ENCODE measurements at regions not wholly inside any gene's neighbourhood (a gene's known extent, or its start where the extent isn't known, plus 50 kb on each side); places are given as distances from the start of the nearest gene placed in this dataset.

GRCh38 chrX:22616867-22617266 is 344.2 kb downstream of the CBLL2 start:
- Histone ChIP-seq H3K4me1 (ENCODE audit: control insufficient read depth in 1 of 2, insufficient read depth in 2 of 2, low read length in 2 of 2) (no peaks in the 10 kb centered on the region), H3K36me3 (replicated peaks in 1 of 2; ENCODE audit: control insufficient read depth in 1 of 2, insufficient read depth in 2 of 2, low read length in 2 of 2) (no peaks in the 10 kb centered on the region), H4K20me1 (ENCODE audit: insufficient read depth, low read length) (no peaks in the 10 kb centered on the region), H3K4me3 (replicated peaks in 1 of 3; ENCODE audit: low read depth in 2 of 3, low read length in 3 of 3) (no peak overlapping the region), H3K9me3 (replicated peaks in 1 of 2; ENCODE audit: control insufficient read depth in 1 of 2, insufficient read depth in 1 of 2, low read length in 2 of 2) (no peaks in the 10 kb centered on the region), H2AFZ (ENCODE audit: insufficient read depth, low read depth, low read length, poor library complexity, severe bottlenecking) (no peak overlapping the region), H3K4me2 (replicated peaks; ENCODE audit: extremely low read depth, low read length, poor library complexity, severe bottlenecking) (no peak overlapping the region), H3K27me3 (ENCODE audit: control insufficient read depth in 2 of 2, insufficient read depth in 2 of 2, low read length in 2 of 2) (no peaks in the 10 kb centered on the region), H3K79me2 (ENCODE audit: insufficient read depth, low read length) (no peaks in the 10 kb centered on the region), H3K27ac (ENCODE audit: low read depth in 1 of 2, low read length in 2 of 2) (no peak overlapping the region), H3K9ac (ENCODE audit: insufficient read depth, low read length, poor library complexity, severe bottlenecking) (no peak overlapping the region)
- Mint-ChIP-seq H3K9me3 (peaks cover 0 to 13% (median 4%) of the 10 kb centered on the region in 7 donors), H3K4me3 (no peak overlapping the region), H3K36me3 (no peaks in the 10 kb centered on the region), H3K4me1 (no peaks in the 10 kb centered on the region), H3K27me3 (ENCODE audit: low read depth in 3 of 3) (no peaks in the 10 kb centered on the region), H3K27ac (no peak overlapping the region)
- TF ChIP-seq, protein P1, sequence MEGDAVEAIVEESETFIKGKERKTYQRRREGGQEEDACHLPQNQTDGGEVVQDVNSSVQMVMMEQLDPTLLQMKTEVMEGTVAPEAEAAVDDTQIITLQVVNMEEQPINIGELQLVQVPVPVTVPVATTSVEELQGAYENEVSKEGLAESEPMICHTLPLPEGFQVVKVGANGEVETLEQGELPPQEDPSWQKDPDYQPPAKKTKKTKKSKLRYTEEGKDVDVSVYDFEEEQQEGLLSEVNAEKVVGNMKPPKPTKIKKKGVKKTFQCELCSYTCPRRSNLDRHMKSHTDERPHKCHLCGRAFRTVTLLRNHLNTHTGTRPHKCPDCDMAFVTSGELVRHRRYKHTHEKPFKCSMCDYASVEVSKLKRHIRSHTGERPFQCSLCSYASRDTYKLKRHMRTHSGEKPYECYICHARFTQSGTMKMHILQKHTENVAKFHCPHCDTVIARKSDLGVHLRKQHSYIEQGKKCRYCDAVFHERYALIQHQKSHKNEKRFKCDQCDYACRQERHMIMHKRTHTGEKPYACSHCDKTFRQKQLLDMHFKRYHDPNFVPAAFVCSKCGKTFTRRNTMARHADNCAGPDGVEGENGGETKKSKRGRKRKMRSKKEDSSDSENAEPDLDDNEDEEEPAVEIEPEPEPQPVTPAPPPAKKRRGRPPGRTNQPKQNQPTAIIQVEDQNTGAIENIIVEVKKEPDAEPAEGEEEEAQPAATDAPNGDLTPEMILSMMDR (IDR thresholded peaks at IDR 0.05), result no peak
- intact Hi-C loops (cut with micrococcal nuclease), result no loop called here
- no peak for DNase-seq
- no CpG with 5 or more reads among the region's 2 CpGs for WGBS (ENCODE audit: insufficient coverage)

DNA sequence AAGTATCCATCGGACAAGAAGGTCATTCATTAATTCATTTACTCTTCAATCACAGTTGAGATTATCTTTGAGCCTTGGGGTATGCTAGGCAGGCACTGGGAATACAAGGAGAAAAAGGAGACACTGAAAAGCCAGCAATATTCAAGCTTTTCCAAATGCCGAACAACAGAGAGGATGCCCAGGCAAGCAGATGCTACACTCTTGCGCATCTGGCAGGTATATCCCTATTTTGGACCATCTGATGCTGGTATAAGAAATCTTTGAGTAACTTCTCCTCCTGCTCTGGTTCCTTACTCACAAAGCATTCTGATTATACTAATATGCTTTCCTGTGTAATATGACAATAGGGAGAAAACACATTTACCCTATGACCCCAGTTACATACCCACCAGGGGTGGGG is 354.9 kb downstream of the CBLL2 start:
- TF ChIP-seq, protein P1 (IDR thresholded peaks at IDR 0.05), result no peak
- no peaks in the 10 kb centered on the region for H3K36me3 Mint-ChIP-seq

More for the DNA sequence above, 354.9 kb downstream of the CBLL2 start:
- no peak overlapping the region for H3K27ac ChIP-seq (ENCODE audit: low read depth in 1 of 2, low read length in 2 of 2)
- DNase-seq, result no peak
- no peaks in the 10 kb centered on the region for H3K4me1 ChIP-seq (ENCODE audit: control insufficient read depth in 1 of 2, insufficient read depth in 2 of 2, low read length in 2 of 2)
- no peak overlapping the region for H3K27ac Mint-ChIP-seq
- no peaks in the 10 kb centered on the region for H3K4me1 Mint-ChIP-seq
- WGBS (ENCODE audit: insufficient coverage), result no CpG with 5 or more reads among the region's 3 CpGs
- H3K27me3 Mint-ChIP-seq (ENCODE audit: low read depth in 3 of 3), result peaks cover 0 to 1% (median 0%) of the 10 kb centered on the region in 3 donors
- no peaks in the 10 kb centered on the region for H3K79me2 ChIP-seq (ENCODE audit: insufficient read depth, low read length)
- H3K9ac ChIP-seq (ENCODE audit: insufficient read depth, low read length, poor library complexity, severe bottlenecking), result no peak overlapping the region
- H2AFZ ChIP-seq (ENCODE audit: insufficient read depth, low read depth, low read length, poor library complexity, severe bottlenecking), result no peak overlapping the region
- H3K4me3 Mint-ChIP-seq, result no peak overlapping the region
- H3K4me3 ChIP-seq (replicated peaks in 1 of 3; ENCODE audit: low read depth in 2 of 3, low read length in 3 of 3), result no peak overlapping the region
- H3K27me3 ChIP-seq (ENCODE audit: control insufficient read depth in 2 of 2, insufficient read depth in 2 of 2, low read length in 2 of 2), result no peaks in the 10 kb centered on the region
- H3K9me3 Mint-ChIP-seq, result peaks cover 0 to 4% (median 2%) of the 10 kb centered on the region in 7 donors
- H4K20me1 ChIP-seq (ENCODE audit: insufficient read depth, low read length), result no peaks in the 10 kb centered on the region
- no peak overlapping the region for H3K4me2 ChIP-seq (replicated peaks; ENCODE audit: extremely low read depth, low read length, poor library complexity, severe bottlenecking)
- intact Hi-C loops (cut with micrococcal nuclease), result no loop called here
- no peaks in the 10 kb centered on the region for H3K36me3 ChIP-seq (replicated peaks in 1 of 2; ENCODE audit: control insufficient read depth in 1 of 2, insufficient read depth in 2 of 2, low read length in 2 of 2)
- no peaks in the 10 kb centered on the region for H3K9me3 ChIP-seq (replicated peaks in 1 of 2; ENCODE audit: control insufficient read depth in 1 of 2, insufficient read depth in 1 of 2, low read length in 2 of 2)
